ENCODE measurements at regions not wholly inside any gene's neighbourhood (a gene's known extent, or its start where the extent isn't known, plus 50 kb on each side); places are given as distances from the start of the nearest gene placed in this dataset.
"Not testable (repeated sequence)": the region's sequence is repeated elsewhere in the genome, so short reads cannot be mapped to it uniquely, and the experiment has no call there.

GRCh38 chr20:43363506-43363905, 94.2 kb upstream of the SRSF6 start:
- no peak for DNase-seq

GRCh38 chr20:43361526-43361925, 96.2 kb upstream of the SRSF6 start:
- no peak for DNase-seq

GRCh38 chr20:43360016-43360415, 97.7 kb upstream of the SRSF6 start:
- no peak for DNase-seq

- no peak for DNase-seq
Observed at GRCh38 chr20:43358811-43359210, 98.9 kb upstream of the SRSF6 start.

GRCh38 chr20:43357352-43357751, 100.3 kb upstream of the SRSF6 start:
- DNase-seq, result no peak

GRCh38 chr20:43355610-43356009, 102.1 kb upstream of the SRSF6 start:
- DNase-seq, result no peak

GRCh38 chr20:43352996-43353395, 104.7 kb upstream of the SRSF6 start:
- no peak for DNase-seq

- DNase-seq, result not testable (repeated sequence)
Observed at GRCh38 chr20:43350694-43351093, 107.0 kb upstream of the SRSF6 start.

- DNase-seq, result no peak
Observed at GRCh38 chr20:43349841-43350240, 107.9 kb upstream of the SRSF6 start.

GRCh38 chr20:43347839-43348238, 109.9 kb upstream of the SRSF6 start:
- not testable (repeated sequence) for DNase-seq

GRCh38 chr20:43345676-43346075, 112.0 kb upstream of the SRSF6 start:
- DNase-seq, result no peak

GRCh38 chr20:43341511-43341910, 116.2 kb upstream of the SRSF6 start:
- no peak for DNase-seq

GRCh38 chr20:43337036-43337435, 120.7 kb upstream of the SRSF6 start:
- no peak for DNase-seq

- DNase-seq, result no peak
Observed at GRCh38 chr20:43334080-43334479, 123.6 kb upstream of the SRSF6 start.

GRCh38 chr20:43331906-43332305, 125.8 kb upstream of the SRSF6 start:
- DNase-seq, result no peak

- DNase-seq, result no peak
Observed at GRCh38 chr20:43328697-43329096, 129.0 kb upstream of the SRSF6 start.

- DNase-seq, result not testable (repeated sequence)
Observed at GRCh38 chr20:43327234-43327633, 130.5 kb upstream of the SRSF6 start.

GRCh38 chr20:43325926-43326325, 131.8 kb upstream of the SRSF6 start:
- DNase-seq, result no peak

- no peak for DNase-seq
Observed at GRCh38 chr20:43323592-43323991, 133.9 kb upstream of the PTPRT start.

- no peak for DNase-seq
Observed at GRCh38 chr20:43322851-43323250, 133.1 kb upstream of the PTPRT start.

GRCh38 chr20:43320536-43320935, 130.8 kb upstream of the PTPRT start:
- no peak for DNase-seq

GRCh38 chr20:43318755-43319297, 129.1 kb upstream of the PTPRT start:
- peak; percentile 96 for DNase-seq

- DNase-seq, result no peak
Observed at GRCh38 chr20:43316271-43316670, 126.6 kb upstream of the PTPRT start.

- DNase-seq, result no peak
Observed at GRCh38 chr20:43309266-43309665, 119.6 kb upstream of the PTPRT start.

- DNase-seq, result no peak
Observed at GRCh38 chr20:43306837-43307236, 117.1 kb upstream of the PTPRT start.

GRCh38 chr20:43305749-43306148, 116.0 kb upstream of the PTPRT start:
- no peak for DNase-seq

Measured in hematopoietic multipotent progenitor cell treated with erythropoietin and hydrocortisone succinate and interleukin-3 and kit ligand, for 8 days (in vitro differentiated cells).